ENCODE measurements at regions not wholly inside any gene's neighbourhood (a gene's known extent, or its start where the extent isn't known, plus 50 kb on each side); places are given as distances from the start of the nearest gene placed in this dataset.

- no peak for TF ChIP-seq CTCF (IDR thresholded peaks at IDR 0.05; ENCODE audit: insufficient read depth, low read depth, low read length)
- no peak for TF ChIP-seq EZH2 (IDR thresholded peaks at IDR 0.05; ENCODE audit: insufficient read depth, low read length)
Measured at GRCh38 chr1:213541641-213542040, 446.1 kb upstream of the PROX1 start.
